ENCODE measurements at regions not wholly inside any gene's neighbourhood (a gene's known extent, or its start where the extent isn't known, plus 50 kb on each side); places are given as distances from the start of the nearest gene placed in this dataset.

DNA sequence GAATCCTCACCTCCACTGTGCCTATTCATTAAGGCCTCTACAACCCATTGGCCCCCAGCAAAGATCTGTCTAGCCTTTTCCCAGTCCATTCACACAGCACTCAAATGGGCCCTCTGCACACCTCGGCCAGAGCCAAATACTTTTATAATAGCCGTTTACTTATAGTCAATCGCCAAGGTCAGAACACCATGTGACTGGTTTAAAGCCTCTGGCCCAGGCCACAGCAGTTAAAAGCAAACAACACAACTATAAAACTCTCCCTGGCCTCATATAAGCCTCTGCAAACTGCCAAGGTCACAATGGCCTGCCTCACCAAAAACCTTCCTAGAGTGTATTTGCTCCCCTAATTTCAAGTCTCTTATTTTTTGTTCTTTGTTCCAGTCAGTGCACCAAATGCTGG, 562.6 kb downstream of the CAAP1 start:
- no peak overlapping the region for H3K27ac Mint-ChIP-seq
- ATAC-seq (ENCODE audit: low read depth): no peak

DNA sequence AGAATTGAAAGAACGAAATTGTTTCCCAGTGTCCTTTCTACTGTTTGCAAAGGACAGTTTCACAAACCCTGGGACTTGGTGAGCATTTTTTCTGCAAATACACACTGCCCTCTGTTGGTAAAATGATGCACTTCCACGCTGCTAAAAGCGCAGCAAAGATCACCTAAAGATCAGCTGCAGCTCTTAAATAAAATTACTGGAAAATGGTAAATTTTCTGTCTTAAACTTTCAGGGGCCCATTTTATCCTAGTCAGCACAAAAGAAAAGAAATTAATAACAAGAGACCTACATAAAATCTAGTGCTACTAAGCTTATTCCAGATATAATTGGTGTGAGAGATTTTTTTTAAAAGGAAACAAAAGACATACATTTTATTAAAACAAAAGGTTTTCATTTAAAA, 566.0 kb downstream of the CAAP1 start:
- Mint-ChIP-seq H3K9me3 (peaks cover 3% of the 10 kb centered on the region), H3K27me3 (no peaks in the 10 kb centered on the region), H3K4me3 (no peak overlapping the region), H3K4me1 (no peaks in the 10 kb centered on the region), H3K36me3 (no peaks in the 10 kb centered on the region), H3K27ac (no peak overlapping the region)
- ATAC-seq (ENCODE audit: low read depth): no peak
- no peak for DNase-seq (ENCODE audit: low spot score in 2 of 2)

More for the DNA sequence above, 562.6 kb downstream of the CAAP1 start:
- Mint-ChIP-seq H3K27me3 (no peaks in the 10 kb centered on the region), H3K4me3 (no peak overlapping the region), H3K9me3 (peaks cover 1% of the 10 kb centered on the region), H3K36me3 (no peaks in the 10 kb centered on the region), H3K4me1 (no peaks in the 10 kb centered on the region)
- DNase-seq (ENCODE audit: low spot score in 2 of 2): no peak

DNA sequence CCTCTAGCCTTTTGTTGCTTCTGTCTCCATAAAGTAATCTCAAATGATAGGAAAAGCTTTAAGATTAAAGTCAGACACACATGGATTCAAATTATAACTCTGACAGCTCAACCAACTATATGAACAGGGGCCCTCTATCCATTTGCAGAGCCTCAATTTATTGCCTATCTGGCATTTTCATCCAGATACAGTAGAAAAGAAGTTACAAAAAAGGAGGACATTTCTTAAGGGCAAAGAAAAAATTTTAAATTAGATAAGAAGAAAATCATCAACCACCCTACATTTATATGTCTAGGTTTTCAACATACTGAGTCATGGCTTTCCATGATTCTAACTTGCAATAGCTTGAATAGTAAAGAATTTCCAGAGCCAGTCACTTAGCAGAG, 567.2 kb downstream of the CAAP1 start:
- H3K4me3 Mint-ChIP-seq: no peak overlapping the region
- H3K27me3 Mint-ChIP-seq: no peaks in the 10 kb centered on the region
- H3K36me3 Mint-ChIP-seq: no peaks in the 10 kb centered on the region
- H3K4me1 Mint-ChIP-seq: no peaks in the 10 kb centered on the region
- ATAC-seq (ENCODE audit: low read depth) (no peak), DNase-seq (ENCODE audit: low spot score in 2 of 2) (no peak)
- no peak overlapping the region for H3K27ac Mint-ChIP-seq
- H3K9me3 Mint-ChIP-seq: peaks cover 2% of the 10 kb centered on the region

DNA sequence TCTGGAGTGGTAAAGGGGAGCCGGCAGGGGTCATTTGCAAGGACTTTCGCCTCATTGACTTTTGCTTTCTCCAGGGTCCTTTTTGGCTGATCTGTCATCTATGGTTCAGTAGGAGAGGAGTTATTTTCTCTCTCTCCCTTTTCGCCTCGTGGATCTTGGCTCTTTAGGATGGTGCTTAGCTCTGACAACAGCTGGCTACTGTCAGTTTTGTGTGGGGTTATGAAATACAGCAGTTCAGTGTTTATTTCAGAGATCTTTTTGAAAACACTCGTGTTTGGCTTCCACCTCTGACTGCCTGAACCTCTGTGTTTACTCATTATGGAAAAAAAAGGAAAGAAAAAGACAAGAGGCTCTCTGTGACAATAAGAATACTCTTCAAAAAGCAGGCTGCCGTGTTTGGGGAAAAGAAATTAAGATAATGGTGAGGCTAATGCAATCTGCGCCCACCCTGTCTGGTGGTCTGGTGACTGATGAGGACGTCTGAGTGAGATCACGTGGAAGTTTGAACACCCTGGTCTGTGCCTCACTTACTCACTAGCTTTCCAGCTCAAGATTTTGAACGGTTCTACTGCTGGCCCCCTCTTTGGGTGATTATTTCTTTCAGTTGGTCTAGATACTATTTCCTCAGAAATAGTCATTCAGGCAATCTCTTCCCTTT, 567.7 kb downstream of the CAAP1 start:
- no peak for DNase-seq (ENCODE audit: low spot score in 2 of 2)
- Mint-ChIP-seq H3K27ac (no peak overlapping the region), H3K9me3 (peaks cover 2% of the 10 kb centered on the region), H3K4me1 (no peaks in the 10 kb centered on the region), H3K27me3 (no peaks in the 10 kb centered on the region), H3K4me3 (no peak overlapping the region), H3K36me3 (no peaks in the 10 kb centered on the region)
- ATAC-seq (ENCODE audit: low read depth): no peak

DNA sequence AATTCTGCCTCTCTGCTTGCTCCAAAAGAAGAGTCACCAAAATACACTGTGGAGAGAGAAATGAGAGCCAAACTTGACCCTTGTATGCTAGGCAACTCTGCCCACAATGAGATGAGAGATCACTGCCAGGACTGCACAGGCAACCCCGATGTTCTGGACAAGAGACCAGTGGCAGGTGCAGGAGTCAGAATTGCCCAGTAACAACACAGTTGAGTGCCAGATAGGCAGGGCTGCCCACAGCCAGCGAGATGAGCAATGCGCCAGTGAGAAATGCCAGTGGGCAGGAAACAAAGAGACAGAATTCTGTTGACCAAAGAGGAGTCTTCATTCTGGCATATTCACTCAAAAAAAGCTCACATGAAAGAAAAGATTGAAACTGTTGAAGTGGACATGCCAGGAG, 570.7 kb downstream of the CAAP1 start:
- DNase-seq (ENCODE audit: low spot score in 2 of 2): no peak
- Mint-ChIP-seq H3K27me3 (no peaks in the 10 kb centered on the region), H3K9me3 (peaks cover 2% of the 10 kb centered on the region), H3K4me1 (no peaks in the 10 kb centered on the region), H3K27ac (no peak overlapping the region), H3K36me3 (no peaks in the 10 kb centered on the region), H3K4me3 (no peak overlapping the region)
- no peak for ATAC-seq (ENCODE audit: low read depth)

DNA sequence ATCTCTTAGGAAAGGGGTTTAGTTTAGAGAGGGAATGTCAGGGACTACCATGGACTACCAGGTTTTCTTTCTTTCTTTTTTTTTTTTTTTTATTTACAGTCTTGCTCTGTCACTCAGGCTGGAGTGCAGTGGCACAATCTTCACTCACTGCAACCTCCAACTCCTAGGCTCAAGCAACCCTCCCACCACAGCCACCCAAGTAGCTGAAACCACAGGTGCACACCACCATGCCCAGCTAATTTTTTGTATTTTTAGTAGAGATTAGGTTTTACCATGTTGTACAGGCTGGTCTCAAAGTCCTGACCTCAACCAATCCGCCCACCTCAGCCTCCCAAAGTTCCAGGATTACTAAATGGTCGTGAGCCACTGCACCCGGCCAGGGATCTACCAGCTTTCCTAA, 572.7 kb downstream of the CAAP1 start:
- ATAC-seq (ENCODE audit: low read depth) (no peak), DNase-seq (ENCODE audit: low spot score in 2 of 2) (no peak)
- no peak overlapping the region for H3K27ac Mint-ChIP-seq
- no peaks in the 10 kb centered on the region for H3K27me3 Mint-ChIP-seq
- no peaks in the 10 kb centered on the region for H3K4me1 Mint-ChIP-seq
- no peaks in the 10 kb centered on the region for H3K36me3 Mint-ChIP-seq
- H3K4me3 Mint-ChIP-seq: no peak overlapping the region
- peaks cover 2% of the 10 kb centered on the region for H3K9me3 Mint-ChIP-seq

DNA sequence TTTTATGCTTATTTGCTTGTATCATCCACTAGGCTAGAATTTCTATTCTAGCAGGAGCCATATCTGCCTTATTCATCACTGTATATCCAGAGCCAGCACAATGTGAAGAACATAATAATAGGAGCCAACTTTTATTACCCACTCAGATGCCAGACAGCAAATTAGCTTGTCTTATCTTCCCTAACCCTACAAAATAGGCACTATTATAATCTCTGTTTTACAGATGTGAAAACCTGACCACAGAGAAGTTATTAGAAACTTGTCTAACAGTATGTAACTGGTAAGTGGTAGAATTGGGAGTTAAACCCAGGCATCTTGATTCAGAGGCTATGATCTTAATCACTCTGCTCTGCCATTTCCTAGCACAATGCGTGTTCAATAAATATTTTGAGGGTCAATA, 579.5 kb downstream of the CAAP1 start:
- DNase-seq (ENCODE audit: low spot score in 2 of 2) (no peak), ATAC-seq (ENCODE audit: low read depth) (no peak)
- Mint-ChIP-seq H3K4me1 (no peaks in the 10 kb centered on the region), H3K4me3 (no peak overlapping the region), H3K36me3 (no peaks in the 10 kb centered on the region), H3K27ac (no peak overlapping the region), H3K27me3 (no peaks in the 10 kb centered on the region), H3K9me3 (no peaks in the 10 kb centered on the region)

DNA sequence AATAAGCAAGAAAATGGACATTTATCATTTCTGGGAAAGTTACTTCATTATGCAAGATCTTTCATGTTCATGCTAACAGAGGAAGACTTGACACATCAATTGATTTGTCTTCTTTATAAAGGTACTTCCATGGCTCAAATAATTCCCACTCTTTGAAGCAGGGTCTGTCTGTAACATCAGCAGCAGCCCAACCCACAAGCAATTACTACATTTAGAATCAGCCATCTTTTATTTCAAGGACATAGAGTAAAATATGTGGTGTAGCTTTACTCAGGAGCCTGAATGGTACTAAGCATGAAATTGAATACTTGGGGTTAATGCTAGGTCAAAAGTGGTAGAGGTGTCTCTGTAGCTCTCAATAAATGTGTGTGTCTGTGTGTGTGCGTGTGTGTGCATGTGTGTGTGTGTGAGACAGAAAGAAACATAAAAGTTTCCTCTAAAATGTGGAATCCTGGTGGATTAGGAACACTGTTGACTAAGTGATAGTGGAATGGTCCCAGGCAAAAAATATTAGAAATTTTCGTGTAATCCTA, 581.1 kb downstream of the CAAP1 start:
- H3K9me3 Mint-ChIP-seq: no peaks in the 10 kb centered on the region
- ATAC-seq (ENCODE audit: low read depth) (no peak), DNase-seq (ENCODE audit: low spot score in 2 of 2) (no peak)
- H3K4me3 Mint-ChIP-seq: no peak overlapping the region
- H3K4me1 Mint-ChIP-seq: no peaks in the 10 kb centered on the region
- H3K36me3 Mint-ChIP-seq: no peaks in the 10 kb centered on the region
- H3K27ac Mint-ChIP-seq: no peak overlapping the region
- no peaks in the 10 kb centered on the region for H3K27me3 Mint-ChIP-seq

DNA sequence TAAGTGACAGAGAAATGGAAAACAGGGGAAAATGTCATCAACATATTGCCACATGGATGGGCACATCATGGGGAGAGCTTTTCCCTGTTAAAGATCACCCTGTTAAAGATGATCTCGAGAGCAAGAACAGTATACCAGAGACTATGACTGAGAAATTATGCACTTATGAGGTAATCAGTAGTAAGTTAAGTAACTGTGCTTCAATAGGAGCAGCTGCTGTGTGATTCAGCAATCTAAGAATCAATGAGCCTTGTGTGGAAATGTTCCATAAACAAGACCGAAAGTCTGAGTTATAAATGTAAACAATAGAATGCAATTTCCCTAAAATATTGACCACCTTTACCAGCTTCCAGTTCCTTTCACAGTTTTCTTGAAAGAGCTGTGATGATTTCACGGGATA, 582.3 kb downstream of the CAAP1 start:
- DNase-seq (ENCODE audit: low spot score in 2 of 2) (no peak), ATAC-seq (ENCODE audit: low read depth) (no peak)
- H3K36me3 Mint-ChIP-seq: no peaks in the 10 kb centered on the region
- H3K27ac Mint-ChIP-seq: no peak overlapping the region
- no peak overlapping the region for H3K4me3 Mint-ChIP-seq
- H3K27me3 Mint-ChIP-seq: no peaks in the 10 kb centered on the region
- H3K9me3 Mint-ChIP-seq: no peaks in the 10 kb centered on the region
- no peaks in the 10 kb centered on the region for H3K4me1 Mint-ChIP-seq

DNA sequence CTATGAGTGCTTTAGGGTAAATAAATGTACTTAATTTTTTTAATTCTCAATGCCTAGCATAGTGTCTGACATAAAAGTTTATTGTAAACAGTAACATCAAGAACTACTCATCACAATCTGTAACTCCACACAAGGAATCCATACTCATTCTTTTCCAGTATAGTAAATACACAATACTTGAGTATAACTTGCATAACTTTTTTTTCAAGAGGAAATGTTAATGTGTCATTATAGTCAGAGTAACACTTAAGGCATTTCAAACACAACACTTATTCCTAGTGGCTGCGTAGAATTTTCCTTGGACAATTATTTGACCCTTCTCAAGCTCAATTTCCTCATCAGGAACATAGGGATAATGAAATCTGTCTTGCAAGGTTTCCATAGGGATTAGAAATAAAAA, 584.3 kb downstream of the CAAP1 start:
- Mint-ChIP-seq H3K4me3 (no peak overlapping the region), H3K27me3 (no peaks in the 10 kb centered on the region), H3K27ac (no peak overlapping the region), H3K9me3 (no peaks in the 10 kb centered on the region), H3K36me3 (no peaks in the 10 kb centered on the region), H3K4me1 (no peaks in the 10 kb centered on the region)
- ATAC-seq (ENCODE audit: low read depth) (no peak), DNase-seq (ENCODE audit: low spot score in 2 of 2) (no peak)

DNA sequence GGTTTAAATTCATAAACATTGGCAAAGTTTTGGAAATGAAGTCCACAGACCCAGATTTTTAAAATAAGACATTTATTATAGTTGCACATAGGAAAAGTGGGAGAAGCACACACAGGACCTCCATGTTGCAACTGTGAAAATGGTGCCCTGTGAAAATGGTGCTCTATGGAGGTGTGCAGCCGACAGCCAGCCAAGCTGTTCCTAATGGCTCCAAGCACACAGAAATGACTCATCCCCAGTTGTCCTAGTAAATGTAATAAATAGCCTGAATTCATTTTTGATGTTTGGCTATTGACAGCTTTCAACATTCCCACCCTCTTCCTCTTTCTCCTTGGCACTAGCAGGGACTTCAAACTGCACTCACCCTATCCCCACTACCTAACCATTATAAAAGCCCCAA, 590.9 kb downstream of the CAAP1 start:
- Mint-ChIP-seq H3K27ac (no peak overlapping the region), H3K4me3 (no peak overlapping the region), H3K9me3 (peaks cover 4% of the 10 kb centered on the region), H3K36me3 (no peaks in the 10 kb centered on the region), H3K4me1 (no peaks in the 10 kb centered on the region), H3K27me3 (no peaks in the 10 kb centered on the region)
- DNase-seq (ENCODE audit: low spot score in 2 of 2): no peak
- ATAC-seq (ENCODE audit: low read depth): no peak

DNA sequence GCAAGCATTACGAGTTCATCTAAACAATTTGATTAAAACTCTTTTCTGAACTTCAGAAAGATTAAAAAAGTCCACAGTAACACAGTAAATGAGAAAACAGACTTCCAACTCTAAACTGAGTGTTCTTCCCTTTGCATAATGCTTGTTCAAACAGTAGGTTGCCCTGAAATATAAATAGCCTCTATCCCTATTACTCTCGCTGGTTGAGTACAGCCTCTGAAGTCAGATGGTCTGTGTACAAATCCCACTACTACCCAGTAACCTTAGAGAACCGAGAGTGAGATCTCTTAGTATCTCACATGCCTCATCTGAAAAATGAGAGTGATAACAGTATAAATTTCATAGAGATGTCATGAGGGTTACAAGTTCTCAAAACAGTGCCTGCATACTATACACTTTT, 591.6 kb downstream of the CAAP1 start:
- ATAC-seq (ENCODE audit: low read depth) (no peak), DNase-seq (ENCODE audit: low spot score in 2 of 2) (no peak)
- H3K27ac Mint-ChIP-seq: no peak overlapping the region
- no peaks in the 10 kb centered on the region for H3K36me3 Mint-ChIP-seq
- peaks cover 4% of the 10 kb centered on the region for H3K9me3 Mint-ChIP-seq
- no peak overlapping the region for H3K4me3 Mint-ChIP-seq
- H3K27me3 Mint-ChIP-seq: no peaks in the 10 kb centered on the region
- H3K4me1 Mint-ChIP-seq: no peaks in the 10 kb centered on the region

DNA sequence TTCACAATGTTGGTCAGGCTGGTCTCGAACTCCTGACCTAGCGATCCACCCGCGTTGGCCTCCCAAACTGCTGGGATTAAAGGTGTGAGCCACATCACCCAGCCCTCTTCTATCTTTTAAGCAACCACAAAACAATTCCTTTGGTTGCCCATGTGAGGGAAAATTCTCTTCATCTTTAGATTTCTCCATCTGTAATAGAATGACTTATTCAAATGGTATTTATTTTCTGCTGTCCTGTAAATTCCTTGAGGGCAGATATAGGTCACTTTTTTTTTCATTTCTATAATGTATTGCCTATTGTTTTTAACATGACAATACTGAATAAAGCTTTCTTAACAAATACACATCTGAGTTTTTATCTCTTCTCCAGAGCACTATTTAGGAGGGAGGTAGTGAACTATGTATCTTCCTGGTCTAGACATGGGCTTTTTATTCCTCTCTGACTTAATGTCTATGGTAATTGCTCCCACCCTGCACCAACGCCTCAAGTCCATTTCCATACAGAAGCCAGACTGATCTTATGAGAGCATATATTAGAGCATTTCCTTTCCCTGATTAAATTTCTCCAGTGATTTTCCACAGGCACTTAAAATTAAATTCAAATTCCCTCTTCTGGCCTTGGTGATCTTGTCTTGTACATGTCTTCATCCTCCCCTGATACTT, 595.6 kb downstream of the CAAP1 start:
- H3K4me3 Mint-ChIP-seq: no peak overlapping the region
- DNase-seq (ENCODE audit: low spot score in 2 of 2) (no peak), ATAC-seq (ENCODE audit: low read depth) (no peak)
- H3K36me3 Mint-ChIP-seq: no peaks in the 10 kb centered on the region
- peaks cover 4% of the 10 kb centered on the region for H3K9me3 Mint-ChIP-seq
- no peaks in the 10 kb centered on the region for H3K27me3 Mint-ChIP-seq
- no peaks in the 10 kb centered on the region for H3K4me1 Mint-ChIP-seq
- H3K27ac Mint-ChIP-seq: no peak overlapping the region

DNA sequence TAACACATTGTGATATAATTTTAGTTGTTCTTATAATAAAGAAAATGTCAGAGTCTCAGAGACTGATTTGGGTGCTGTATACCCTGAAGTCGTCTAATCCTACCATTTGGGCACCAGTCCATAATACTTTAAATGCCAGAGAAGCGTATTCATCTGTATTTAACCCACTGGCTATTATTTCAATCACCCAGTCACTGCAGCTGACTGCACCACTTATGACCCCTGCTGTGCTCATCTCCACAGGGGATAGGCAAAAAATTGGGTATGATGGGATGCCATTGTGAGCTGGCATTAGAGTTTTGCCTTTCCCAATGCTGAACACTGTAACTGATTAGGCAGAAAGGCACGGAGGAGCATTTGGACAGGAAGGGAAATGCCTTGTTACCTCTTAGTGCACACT, 599.7 kb downstream of the CAAP1 start:
- no peaks in the 10 kb centered on the region for H3K4me1 Mint-ChIP-seq
- H3K4me3 Mint-ChIP-seq: no peak overlapping the region
- no peaks in the 10 kb centered on the region for H3K27me3 Mint-ChIP-seq
- no peak overlapping the region for H3K27ac Mint-ChIP-seq
- ATAC-seq (ENCODE audit: low read depth) (no peak), DNase-seq (ENCODE audit: low spot score in 2 of 2) (no peak)
- no peaks in the 10 kb centered on the region for H3K36me3 Mint-ChIP-seq
- peaks cover 6% of the 10 kb centered on the region for H3K9me3 Mint-ChIP-seq
